ENCODE measurements at regions not wholly inside any gene's neighbourhood (a gene's known extent, or its start where the extent isn't known, plus 50 kb on each side); places are given as distances from the start of the nearest gene placed in this dataset.
A peak's percentile ranks its signal among the peaks of the same experiment; 100 is the strongest.
"Not testable (repeated sequence)": the region's sequence is repeated elsewhere in the genome, so short reads cannot be mapped to it uniquely, and the experiment has no call there.

DNA sequence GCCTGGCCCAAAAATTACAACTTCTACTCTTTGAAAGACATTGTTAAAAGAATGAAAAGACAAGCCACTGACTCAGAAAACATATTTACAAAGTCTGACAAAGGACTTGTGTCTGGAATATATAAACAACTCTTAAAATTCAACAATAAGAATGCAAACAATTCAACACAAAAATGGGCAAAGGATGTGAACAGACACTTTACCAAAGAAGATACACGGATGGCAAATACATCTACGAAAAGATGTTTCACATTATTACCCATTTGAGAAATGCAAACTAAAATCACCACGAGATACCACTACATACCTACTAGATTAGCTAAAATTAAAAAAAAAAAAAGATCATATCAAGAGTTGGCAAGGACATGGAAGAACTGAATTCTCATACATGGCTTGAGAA lies 80.8 kb upstream of the METRNL start:
- DNase-seq, result no peak

DNA sequence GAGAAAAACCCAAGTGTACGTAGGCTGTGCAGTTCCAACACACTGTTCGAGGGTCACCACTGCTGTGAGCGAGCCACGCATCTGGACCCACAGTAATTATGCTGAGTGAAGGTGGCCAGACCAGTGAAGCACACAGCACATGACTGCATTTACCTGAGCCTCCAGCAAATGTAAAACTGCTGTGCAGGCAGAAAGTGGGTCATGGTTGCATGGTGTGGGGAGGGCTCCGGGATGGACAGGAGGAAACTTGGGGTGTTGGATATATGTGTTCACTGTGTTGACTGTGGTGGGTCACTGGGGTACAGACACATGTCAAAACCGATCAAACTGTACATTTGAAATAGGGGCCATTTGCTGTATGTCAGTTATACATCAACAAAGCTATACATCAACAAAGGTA lies 78.7 kb upstream of the METRNL start:
- DNase-seq, result no peak

DNA sequence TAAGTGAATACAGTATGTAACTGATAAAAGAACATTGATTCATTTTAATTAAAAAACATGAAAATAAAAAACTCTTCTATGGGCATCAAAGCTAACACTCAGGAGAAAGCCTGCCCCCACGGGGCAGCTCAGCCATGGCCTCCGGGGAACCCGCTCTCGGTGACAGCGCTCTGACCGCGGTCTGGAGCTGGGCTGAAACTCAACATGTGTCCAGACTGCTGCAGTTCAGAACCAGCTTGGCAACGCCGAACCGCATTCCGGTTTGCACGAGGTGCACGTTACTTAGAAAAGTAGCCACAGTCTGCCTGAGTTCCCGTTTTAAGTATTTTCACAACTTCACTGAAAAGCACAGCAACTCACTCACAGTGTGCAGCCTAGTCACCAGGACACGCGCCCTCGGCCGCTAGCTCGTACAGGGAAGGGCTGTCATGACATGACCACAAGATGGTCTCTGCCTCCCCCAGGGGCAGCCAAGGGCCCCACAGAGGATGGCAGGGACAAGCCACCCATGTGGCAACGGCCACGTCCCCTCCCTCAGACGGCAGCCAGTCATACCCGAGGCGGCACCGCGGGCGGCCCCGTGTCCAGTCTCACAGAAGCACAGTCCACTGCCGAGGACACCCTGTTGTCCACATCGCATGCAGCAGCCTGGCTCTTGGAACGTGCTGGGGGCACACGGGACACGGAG lies 77.1 kb upstream of the METRNL start:
- DNase-seq, result no peak

DNA sequence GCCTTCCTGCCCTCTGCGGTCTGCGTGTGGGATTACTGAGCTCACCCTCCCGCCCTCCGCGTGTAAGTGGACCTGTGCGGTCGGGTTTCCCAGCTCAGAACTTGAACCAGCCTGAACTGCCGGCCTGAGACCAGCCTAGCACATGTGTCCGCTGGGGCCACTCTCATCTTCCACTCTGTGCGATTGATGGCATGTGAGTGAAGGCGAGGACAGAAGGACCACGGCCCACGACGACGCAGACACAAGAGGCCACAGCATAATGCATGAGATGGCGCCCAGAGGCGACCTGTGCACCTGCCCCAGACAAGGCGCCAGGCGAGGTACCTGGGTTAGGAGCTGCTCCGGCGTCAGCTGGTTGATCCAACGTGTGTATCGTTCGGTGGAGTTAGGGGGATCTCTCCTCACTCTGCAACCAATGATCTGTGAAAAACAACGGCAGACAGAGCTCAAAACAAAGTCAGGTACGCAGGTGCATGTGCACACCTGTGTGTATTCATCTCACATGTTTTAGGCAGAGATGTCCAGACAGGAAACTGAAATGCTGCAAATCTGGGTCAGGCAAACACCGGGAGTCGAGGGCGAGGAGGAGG lies 74.5 kb upstream of the METRNL start:
- no peak for DNase-seq

DNA sequence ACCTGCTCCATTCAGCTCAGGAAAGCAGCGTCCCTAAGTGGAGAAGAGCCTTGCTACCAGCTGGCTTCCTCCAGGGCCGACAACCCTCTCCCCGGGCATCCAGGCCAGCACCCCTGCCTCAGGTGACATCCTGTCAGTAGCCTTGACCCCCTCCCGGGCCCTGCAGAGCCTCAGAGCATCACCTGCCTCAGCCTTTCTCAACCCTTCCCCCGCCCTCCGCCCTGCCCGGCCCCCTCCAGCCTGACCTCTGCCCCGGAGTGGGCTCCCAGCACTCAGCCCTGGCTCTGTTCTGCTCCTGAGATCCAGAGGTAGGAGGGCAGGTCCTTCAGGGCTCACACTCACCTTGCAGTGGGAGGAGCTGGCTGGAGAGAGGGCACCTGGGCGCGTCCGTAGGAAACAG lies 73.8 kb upstream of the METRNL start:
- DNase-seq, result no peak

DNA sequence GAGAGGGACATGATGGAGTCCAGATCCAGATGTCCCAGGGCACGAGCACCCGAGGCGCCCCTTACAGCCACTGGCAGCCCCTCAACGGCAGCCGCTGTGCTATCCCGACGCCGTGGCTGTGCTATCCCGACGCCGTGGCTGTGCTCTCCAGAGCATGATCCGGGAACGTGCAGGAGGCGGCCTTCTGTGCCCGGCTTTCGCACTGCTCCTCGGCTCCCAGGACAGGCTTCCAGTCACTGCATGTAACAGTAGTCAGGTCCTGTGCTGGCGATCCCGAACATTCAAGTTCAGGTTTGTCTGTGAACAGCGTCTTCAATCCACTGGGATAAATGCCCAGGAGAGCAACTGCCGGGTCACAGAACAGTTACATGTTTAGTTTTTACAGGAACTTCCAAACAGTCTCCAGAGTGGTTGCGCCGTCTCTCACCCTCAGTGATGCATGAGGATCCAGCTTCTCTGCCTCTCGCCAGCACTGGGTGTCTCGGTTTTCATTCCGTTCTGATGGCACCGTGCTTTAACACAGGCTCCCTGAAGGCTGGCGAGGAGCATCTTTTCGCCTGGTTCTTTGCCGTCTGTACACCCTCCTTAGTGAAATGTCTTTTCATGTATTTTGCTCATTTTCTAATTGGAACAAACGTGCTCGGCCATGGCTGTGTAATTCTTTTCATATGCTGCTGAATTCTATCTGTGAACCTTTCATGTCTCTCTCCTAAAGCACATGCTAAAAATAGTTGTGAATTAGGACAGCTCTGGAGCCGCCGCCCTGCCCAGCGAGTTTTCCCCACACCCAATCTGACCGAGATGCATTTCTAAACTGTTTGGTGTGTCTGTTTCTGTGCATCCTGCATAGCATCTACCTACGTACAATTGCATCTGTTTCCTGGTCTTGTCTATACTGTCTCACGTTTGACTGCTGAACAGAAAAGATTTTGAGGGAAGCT lies 72.6 kb upstream of the METRNL start:
- DNase-seq, result peak in 1 of 56 donors; percentile 10

DNA sequence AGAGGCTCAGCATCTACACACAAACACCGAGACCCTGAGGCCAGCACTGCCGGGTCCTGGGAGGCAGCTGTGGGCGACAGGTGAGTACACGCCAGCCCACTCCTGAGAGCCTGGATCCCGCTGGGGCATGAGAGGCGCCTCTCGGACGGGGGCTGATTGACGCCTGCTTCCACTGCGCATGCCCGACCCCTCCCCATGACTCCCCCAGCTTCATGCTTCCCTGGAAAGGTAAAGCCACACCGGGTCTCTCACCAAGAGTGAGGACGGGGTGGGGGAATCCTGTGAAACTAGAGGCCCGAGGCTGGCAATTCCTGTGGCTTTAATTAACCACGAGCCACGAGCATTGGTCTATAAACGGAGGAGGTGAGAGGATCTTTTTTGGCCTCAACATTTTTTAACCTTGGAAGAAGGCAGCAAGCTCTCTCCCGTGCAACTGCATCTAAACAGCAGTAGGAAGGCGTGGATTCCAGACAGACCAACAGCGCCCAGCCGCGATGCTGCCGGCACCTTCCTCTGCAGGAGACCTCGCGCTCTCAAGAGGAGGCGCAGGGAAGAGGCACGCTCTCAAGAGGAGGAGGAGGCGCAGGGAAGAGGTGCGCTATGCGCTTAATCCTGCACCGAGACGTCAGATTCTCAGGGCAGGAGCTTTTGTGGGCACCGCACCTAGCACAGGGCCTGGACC lies 71.8 kb upstream of the METRNL start:
- DNase-seq, result peak in 1 of 56 donors; percentile 3

DNA sequence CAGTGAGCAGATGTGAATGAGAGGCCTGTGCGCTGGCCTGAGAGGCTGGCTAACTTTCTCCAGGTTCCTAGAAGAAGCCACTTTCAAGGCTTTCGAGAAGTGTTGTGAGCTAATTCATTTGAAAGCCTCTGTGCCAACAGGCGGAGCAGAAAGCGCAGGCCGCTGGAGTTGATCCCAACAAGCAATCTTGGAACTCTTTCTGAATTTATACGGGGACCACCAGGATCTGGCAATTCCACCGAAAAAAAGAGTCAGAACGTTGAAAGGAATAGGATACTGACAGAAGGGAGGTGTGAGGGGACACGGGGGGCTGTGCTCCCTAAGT lies 71.3 kb upstream of the METRNL start:
- DNase-seq, result no peak

DNA sequence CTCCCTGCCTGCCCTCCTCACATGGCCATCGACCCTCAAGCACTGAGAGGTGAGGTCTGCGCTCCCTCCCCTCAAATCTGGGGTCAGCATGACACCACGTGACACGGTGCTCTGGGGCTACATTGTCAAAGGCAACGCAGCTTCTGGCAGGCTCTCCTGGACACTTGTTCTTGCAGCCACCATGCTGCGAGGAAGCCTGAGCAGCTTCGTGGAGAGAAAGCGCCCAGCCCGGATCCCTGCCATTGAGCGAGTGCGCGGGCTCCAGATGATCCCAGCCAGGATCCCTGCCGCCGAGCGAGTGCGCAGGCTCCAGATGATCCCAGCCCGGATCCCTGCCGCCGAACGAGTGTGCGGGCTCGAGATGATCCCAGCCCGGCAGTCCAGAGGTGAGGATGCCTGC lies 70.9 kb upstream of the METRNL start:
- no peak for DNase-seq

DNA sequence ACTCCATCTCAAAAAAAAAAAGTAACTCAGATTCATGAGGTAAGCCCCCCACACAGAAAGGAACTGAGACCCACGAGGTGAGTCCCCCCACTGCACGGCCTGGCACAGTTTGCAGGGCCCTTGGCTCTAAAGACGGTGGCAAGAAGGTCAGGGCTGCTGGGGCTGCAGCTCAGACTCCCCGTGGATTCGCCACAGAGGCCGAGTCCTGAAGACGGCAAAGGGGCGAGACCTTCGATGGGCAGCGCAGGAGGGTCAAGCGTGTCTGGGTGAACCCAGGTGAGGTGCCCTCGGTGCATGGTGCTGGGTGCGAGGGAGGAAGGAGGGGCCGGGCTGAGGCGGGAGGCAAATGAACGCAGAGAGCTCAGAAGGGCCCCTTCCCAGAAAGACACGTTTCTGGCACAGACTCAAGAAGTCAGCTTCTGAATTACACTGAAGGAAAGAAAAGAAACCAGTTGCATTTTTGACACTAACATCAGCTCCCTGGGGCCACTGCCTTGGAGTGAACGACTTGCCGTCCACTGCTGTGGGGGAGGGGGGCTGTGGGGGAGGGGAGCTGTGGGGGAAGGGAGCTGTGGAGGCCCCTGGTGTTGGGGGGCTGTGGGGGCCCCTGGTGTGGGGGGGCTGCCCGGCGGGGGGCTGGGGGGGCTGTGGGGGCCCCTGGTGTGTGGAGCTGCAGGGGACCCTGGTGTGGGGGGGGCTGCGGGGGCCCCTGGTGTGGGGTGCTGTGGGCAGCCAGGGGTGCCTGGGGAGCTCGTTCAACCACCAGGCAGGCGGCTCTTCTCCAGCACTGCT lies 69.8 kb upstream of the METRNL start:
- no peak for DNase-seq

DNA sequence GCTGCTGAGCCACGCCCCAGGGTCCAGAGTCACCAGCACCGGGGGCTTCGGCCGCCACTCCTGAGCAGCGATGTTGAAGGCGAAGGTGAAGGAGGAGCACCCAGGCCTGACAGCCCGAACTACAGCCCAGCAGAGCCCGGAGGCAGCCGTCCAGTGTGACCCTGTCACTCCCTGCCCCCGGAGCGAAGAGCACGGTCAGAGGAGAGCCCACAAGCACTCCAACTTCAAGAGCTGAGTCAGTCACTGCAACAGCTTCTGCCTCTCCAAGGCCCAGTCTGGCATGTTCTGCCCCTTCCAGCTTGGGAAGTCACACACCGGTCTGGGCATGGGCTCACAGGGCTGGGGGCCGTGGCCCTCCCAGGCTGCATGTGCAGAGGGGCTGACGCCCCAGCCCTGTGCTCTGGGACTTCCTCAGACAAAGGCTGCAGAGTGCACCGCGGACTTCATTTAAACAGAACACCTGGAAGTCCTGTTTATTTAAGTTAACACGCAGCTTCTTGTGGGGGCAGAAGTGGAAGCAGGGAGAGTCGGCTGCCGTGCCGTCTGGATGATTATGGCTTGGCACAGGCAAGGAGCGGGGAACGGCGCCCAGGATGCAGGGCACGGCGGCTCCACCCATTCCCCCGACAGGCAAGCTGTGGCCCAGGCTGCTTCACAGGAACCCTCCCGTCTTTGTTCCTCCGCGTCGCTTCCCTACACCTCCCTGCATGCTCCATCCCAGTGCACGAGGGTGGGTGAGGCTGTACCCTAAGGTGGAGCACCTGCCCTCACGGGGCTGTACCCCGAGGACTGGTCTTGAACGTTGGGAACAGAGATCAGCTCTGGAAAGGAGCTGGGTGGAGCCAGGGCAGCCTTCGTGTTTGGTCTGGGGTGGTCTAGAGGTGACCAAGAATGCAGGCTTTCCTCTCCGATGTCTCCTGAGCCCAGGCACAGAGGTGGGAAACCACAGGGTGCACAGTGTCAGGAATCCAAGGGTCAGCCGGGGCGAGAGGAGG lies 68.9 kb upstream of the METRNL start:
- DNase-seq, result no peak

DNA sequence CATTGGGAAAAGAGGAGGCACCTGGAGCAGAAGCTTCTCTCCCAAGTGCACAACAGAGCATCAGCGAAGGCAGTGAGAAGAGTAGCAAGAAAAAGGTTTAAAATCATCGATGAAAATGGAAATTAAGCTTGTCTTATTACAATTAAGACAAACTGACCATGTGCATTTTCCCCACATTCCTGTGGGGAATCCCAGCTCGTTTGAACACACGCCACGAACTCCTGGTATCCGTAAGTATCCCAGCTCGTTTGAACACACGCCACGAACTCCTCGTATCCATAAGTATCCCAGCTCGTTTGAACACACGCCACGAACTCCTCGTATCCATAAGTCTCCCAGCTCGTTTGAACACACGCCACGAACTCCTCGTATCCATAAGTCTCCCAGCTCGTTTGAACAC lies 67.7 kb upstream of the METRNL start:
- DNase-seq, result not testable (repeated sequence)

DNA sequence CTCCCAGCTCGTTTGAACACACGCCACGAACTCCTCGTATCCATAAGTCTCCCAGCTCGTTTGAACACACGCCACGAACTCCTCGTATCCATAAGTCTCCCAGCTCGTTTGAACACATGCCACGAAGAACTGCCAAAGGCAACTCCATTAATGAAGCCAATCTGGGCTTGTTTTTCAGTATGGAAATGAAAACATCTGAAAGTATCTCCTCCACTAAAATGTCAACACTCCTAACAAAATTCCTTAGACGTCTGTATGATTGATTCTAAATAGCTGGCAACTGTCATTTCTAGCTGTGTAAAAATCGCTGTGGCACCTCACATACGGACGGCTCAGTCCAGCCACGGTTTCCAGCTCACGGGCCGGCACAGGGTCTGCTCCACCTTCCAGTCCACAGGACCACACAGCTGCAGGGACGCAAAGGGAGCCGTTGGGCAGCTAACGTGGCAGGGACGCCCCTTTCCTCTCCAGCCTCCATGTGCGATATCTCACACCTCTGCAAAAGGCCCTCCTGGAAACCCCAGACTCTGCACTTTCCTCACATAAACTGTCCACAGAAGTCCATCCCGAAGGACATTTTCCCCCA lies 67.1 kb upstream of the METRNL start:
- DNase-seq, result no peak

DNA sequence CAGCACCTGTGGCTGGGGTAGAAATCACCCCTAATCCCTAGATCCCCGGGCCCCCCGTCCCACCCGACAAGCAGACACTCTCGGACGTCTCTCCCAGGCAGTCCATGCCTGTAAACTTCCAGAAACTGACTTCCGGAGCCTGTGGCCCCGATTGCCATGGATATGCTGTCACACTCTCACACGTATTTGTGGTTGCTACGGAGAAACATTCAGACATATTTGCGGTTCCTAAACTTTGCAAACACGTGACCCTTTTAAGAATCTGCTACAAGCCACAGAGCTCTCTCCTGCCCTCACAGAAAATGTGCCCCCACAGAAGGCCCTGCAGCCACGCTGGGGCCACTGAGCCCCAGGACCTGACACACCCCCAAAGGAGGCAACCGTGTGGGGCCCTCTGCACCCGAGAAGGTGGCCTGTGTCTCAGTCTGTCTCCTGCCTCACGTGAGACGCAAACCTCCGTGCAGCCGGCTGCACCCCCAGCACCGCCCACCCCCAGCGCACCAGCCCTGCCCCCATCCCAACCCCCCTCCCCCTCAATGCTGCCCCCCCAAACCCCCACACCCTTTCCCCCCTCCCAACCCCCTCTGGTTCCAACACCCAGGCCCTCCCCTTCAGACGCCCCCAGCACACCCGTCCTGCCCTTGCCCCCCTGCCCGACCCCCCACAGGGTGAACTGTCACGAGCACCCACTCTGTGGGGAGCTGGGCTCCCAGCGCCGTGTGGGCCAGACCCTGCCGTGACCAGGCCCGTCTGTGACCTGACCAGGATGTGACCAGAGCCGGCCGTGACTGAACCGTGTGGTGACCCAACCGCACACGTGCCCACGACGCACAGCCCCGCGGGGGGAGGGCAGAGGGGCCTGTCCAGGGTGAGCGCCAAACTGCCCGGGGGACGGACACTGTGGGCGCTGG lies 66.3 kb upstream of the METRNL start:
- no peak for DNase-seq

DNA sequence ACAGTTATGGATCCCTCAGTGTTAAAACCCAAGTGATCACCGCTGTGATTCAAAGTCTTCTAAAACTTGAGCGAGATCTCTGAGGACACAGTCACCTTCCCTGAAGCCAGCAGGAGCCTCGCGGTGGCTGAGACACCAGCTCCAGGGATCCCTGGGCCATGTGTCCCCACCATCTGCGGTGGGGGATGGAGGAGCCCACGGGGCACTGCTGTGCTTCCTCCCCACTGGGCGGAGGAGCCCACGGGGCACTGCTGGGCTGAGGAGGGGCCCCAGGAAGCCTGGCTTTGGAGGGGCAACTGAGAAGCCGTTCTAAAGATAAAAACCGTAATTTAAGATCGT lies 65.7 kb upstream of the METRNL start:
- DNase-seq, result no peak

DNA sequence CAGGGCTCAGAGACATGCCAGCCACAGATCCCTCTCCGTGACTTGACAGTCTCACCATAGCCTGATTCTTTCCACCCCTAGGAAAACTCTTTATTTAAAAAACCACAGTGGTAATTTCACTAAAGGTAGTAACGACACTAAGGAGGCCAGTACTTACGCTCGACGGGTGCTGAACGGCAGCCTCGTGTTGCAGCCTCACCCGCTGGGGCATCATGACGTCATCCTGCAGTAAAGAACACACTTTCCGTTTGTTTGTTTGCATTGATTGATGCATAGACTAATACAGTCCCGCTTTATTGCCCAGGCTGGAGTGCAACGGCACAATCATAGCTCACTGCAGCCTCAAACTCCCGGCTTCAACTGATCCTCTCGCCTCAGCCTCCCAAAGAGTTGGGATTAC lies 65.1 kb upstream of the METRNL start:
- DNase-seq, result no peak

DNA sequence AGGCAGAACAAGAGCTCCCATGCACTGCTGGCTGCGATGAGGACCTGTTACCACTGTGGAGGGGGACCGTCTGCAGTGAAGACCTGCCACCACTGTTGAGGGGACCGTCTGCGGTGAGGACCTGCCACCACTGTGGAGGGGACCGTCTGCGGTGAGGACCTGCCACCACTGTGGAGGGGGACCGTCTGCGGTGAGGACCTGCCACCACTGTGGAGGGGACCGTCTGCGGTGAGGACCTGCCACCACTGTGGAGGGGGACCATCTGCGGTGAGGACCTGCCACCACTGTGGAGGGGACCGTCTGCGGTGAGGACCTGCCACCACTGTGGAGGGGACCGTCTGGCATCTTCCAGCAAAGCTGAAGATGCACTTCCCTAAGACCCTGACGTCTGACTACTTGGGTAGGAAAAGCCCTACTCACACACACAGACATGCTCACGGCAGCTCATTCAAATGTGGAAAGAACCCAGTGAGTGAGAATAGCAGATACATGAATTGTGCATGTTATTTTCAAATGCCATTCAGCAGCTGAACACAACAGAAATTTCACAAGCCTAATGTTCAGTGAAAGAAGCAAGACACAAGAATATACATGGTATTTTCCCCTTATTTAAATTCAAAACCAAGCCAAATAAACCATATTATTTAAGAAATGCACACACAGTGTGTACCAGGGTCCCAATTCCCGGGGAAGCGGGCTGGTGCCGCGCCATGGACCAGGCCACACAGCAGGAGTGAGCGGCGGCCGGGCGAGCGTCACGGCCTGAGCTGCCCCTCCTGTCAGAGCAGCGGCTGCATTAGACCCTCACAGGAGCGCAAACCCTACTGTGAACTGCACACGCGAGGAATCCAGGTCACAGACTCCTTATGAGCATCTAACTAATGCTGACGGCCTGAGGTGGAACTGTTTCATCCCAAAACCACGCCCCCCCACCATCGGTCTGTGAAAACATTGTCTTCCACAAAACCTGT lies 64.2 kb upstream of the METRNL start:
- DNase-seq, result no peak
